ENCODE measurements at regions not wholly inside any gene's neighbourhood (a gene's known extent, or its start where the extent isn't known, plus 50 kb on each side); places are given as distances from the start of the nearest gene placed in this dataset.

- TF ChIP-seq CTCF (IDR thresholded peaks at IDR 0.05; ENCODE audit: insufficient read depth, low read depth, low read length) (no peak), EZH2 (IDR thresholded peaks at IDR 0.05; ENCODE audit: insufficient read depth, low read length) (no peak)
Measured at GRCh38 chr20:12764851-12765250, 243.9 kb upstream of the SPTLC3 start.
